ENCODE measurements at regions not wholly inside any gene's neighbourhood (a gene's known extent, or its start where the extent isn't known, plus 50 kb on each side); places are given as distances from the start of the nearest gene placed in this dataset.

DNA sequence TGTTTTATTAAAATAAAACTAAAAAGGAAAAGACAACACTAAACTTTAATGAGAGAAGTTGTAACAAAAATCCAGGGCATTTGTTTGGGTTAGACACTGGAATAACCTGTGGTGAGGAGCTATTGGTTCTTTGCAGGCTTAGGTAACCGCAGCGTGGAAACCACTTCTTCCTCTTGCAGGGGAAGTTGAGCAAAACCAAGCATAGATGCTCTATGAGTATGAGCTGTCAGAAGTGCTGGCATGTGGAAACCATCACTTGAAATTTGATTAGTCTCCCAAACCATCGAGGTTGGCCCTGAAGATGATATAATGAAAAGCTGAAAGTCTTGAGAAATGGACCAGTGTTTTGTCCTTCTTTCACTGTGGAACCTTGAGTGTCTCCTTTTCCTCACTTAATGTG is 127.1 kb upstream of the RBMS3 start (continued):
- TF ChIP-seq, protein P1, sequence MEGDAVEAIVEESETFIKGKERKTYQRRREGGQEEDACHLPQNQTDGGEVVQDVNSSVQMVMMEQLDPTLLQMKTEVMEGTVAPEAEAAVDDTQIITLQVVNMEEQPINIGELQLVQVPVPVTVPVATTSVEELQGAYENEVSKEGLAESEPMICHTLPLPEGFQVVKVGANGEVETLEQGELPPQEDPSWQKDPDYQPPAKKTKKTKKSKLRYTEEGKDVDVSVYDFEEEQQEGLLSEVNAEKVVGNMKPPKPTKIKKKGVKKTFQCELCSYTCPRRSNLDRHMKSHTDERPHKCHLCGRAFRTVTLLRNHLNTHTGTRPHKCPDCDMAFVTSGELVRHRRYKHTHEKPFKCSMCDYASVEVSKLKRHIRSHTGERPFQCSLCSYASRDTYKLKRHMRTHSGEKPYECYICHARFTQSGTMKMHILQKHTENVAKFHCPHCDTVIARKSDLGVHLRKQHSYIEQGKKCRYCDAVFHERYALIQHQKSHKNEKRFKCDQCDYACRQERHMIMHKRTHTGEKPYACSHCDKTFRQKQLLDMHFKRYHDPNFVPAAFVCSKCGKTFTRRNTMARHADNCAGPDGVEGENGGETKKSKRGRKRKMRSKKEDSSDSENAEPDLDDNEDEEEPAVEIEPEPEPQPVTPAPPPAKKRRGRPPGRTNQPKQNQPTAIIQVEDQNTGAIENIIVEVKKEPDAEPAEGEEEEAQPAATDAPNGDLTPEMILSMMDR (IDR thresholded peaks at IDR 0.05 in 2 of 3, conservative IDR thresholded peaks at IDR 0.05 in 1 of 3; ENCODE audit: borderline replicate concordance in 1 of 3, insufficient read depth in 1 of 3, low read depth in 2 of 3, low read length in 2 of 3) = no peak
- TF ChIP-seq CEBPB (IDR thresholded peaks at IDR 0.05; ENCODE audit: low read depth) (no peak), EZH2 (IDR thresholded peaks at IDR 0.05) (no peak), EZH2phosphoT487 (IDR thresholded peaks at IDR 0.05; ENCODE audit: borderline replicate concordance) (no peak), ELF1 (IDR thresholded peaks at IDR 0.05; ENCODE audit: borderline replicate concordance, low read depth) (no peak), SP1 (IDR thresholded peaks at IDR 0.05; ENCODE audit: low read depth) (no peak), POLR2AphosphoS5 (IDR thresholded peaks at IDR 0.05; ENCODE audit: low read depth, low read length) (no peak)

DNA sequence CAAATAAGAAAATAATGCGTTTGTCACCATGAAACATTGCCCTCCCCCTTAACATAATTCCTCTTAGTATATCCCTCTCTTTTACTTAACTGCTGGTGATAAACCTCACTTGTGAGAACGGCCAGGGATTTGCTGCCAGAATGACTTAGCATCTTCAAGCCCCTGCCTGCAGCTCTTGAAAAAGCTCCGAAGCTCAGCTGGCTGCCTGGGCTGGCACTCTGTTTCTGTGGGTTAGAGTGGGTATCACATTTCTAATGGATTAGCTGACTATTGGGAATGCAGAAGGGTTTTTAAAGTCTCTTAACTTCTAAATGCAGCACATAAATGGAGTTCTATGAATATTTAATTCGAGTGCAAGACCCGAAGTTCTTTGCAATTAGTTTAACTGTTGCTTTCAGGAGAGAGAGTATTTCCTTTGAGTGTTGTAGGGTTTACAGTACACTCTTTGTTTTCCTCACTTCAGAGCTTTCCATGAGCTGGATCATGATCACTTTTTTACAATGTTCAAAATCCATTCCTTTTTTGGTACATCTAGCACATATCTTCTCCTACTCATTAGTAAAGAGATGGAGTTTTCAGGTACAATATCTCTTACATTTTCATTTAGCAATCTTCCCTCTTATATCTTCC is 124.7 kb upstream of the RBMS3 start:
- ChIA-PET POLR2A (no interaction called here), CTCF (no interaction called here), RAD21 (ENCODE audit: low non-redundant PET in 1 of 2, low total read pairs in 2 of 2, uncharacterized antibody in 2 of 2, unreplicated experiment in 2 of 2) (no interaction called here)
- Histone ChIP-seq H3K4me1 (ENCODE audit: control insufficient read depth in 1 of 2, insufficient read depth in 2 of 2, low read length in 2 of 2) (no peaks in the 10 kb centered on the region), H3K36me3 (ENCODE audit: control insufficient read depth in 1 of 2, insufficient read depth in 2 of 2, low read length in 2 of 2) (no peaks in the 10 kb centered on the region), H3K79me2 (ENCODE audit: insufficient read depth, low read length) (no peaks in the 10 kb centered on the region), H2AFZ (ENCODE audit: low read depth, low read length, poor library complexity, severe bottlenecking) (no peak overlapping the region), H3K4me2 (ENCODE audit: low read length) (no peak overlapping the region), H3K9me3 (ENCODE audit: control insufficient read depth in 1 of 2, insufficient read depth in 1 of 2, low read depth in 1 of 2, low read length in 2 of 2) (no peaks in the 10 kb centered on the region), H4K20me1 (ENCODE audit: insufficient read depth) (no peaks in the 10 kb centered on the region), H3K27me3 (ENCODE audit: insufficient read depth, low read length) (no peaks in the 10 kb centered on the region), H3K4me3 (replicated peaks in 1 of 2; ENCODE audit: low read depth in 1 of 2, low read length in 2 of 2) (no peak overlapping the region), H3K9ac (ENCODE audit: low read length) (no peak overlapping the region), H3K9me2 (ENCODE audit: insufficient read depth) (no peaks in the 10 kb centered on the region; the same call in 1 of the 2 replicates), H3K27ac (ENCODE audit: low read depth, low read length) (no peak overlapping the region)
- TF ChIP-seq ZNF274 (IDR thresholded peaks at IDR 0.05; ENCODE audit: low read depth, low read length) (no peak), POLR2A (IDR thresholded peaks at IDR 0.05; ENCODE audit: borderline replicate concordance, extremely low read depth, insufficient read depth, insufficient read length) (no peak), YY1 (IDR thresholded peaks at IDR 0.05; ENCODE audit: extremely low read depth, insufficient replicate concordance, low read depth, low read length) (no peak), CBX3 (IDR thresholded peaks at IDR 0.05; ENCODE audit: low read depth) (no peak), ZFX (IDR thresholded peaks at IDR 0.05) (no peak), SRF (IDR thresholded peaks at IDR 0.05; ENCODE audit: low read depth) (no peak), CEBPB (IDR thresholded peaks at IDR 0.05; ENCODE audit: low read depth) (no peak), EGR1 (IDR thresholded peaks at IDR 0.05; ENCODE audit: low read depth) (no peak), RAD21 (IDR thresholded peaks at IDR 0.05; ENCODE audit: low read depth) (no peak), JUND (IDR thresholded peaks at IDR 0.05) (no peak)
- TF ChIP-seq, protein P2, sequence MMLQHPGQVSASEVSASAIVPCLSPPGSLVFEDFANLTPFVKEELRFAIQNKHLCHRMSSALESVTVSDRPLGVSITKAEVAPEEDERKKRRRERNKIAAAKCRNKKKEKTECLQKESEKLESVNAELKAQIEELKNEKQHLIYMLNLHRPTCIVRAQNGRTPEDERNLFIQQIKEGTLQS (IDR thresholded peaks at IDR 0.05) = no peak
- BruUV-seq (replicated peaks) = no TSS peak
- intact Hi-C loops (cut with micrococcal nuclease) = no loop called here
- ATAC-seq (no peak), DNase-seq (ENCODE audit: low read depth, low spot score) (no peak)

Measured in HCT116 (cell line).